GM19467 (cell line): ENCODE measurements at regions not wholly inside any gene's neighbourhood (a gene's known extent, or its start where the extent isn't known, plus 50 kb on each side); places are given as distances from the start of the nearest gene placed in this dataset.

Experiments used
- ATAC-seq: cut with Tn5 transposase; IDR thresholded peaks from one replicate; pipeline ENCODE4 v1.9.1; 2021; ENCODE audit warnings: mild to moderate bottlenecking, moderate library complexity; ENCODE audit not compliant: unreplicated experiment

GRCh38 chr7:114755856-114756255 lies 166.0 kb upstream of the MDFIC start:
- ATAC-seq = no peak

DNA sequence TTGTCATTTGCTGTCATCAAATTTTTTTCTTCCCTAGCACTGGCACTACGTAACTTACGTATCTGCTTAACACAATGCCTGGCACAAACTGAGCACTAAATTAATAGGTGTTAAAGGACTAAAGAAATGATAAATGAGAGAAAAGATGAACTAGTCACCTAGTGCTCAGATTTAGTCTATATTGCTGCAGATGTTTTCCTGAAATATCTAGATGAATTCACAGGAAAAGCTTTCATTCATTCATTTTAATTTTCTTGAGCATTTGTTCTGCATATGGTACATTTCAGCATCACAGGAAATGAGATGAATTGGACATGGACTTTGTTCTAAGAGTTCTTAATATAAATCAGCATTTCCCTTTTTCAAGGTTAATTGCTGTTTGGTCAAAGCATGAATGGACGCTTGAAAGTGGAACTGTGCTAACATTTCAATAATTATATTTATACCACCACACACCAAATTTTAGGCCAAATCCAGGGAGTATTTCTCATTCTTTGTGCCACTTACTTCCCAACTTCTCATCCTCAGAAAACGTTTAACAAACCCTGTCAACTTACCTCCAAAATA lies 163.2 kb upstream of the MDFIC start:
- no peak for ATAC-seq

GRCh38 chr7:114759347-114760062 lies 162.4 kb upstream of the MDFIC start:
- no peak for ATAC-seq

- no peak for ATAC-seq
These were observed 161.4 kb upstream of the MDFIC start for GRCh38 chr7:114760477-114760876.

GRCh38 chr7:114761973-114762372 lies 159.9 kb upstream of the MDFIC start:
- no peak for ATAC-seq

- no peak for ATAC-seq
These were observed 156.4 kb upstream of the MDFIC start for GRCh38 chr7:114765331-114766040.

GRCh38 chr7:114766041-114766356 lies 155.9 kb upstream of the MDFIC start:
- ATAC-seq = no peak

- ATAC-seq = no peak
These were observed 144.6 kb upstream of the MDFIC start for GRCh38 chr7:114777288-114777687.

GRCh38 chr7:114783508-114783907 lies 138.4 kb upstream of the MDFIC start:
- no peak for ATAC-seq

DNA sequence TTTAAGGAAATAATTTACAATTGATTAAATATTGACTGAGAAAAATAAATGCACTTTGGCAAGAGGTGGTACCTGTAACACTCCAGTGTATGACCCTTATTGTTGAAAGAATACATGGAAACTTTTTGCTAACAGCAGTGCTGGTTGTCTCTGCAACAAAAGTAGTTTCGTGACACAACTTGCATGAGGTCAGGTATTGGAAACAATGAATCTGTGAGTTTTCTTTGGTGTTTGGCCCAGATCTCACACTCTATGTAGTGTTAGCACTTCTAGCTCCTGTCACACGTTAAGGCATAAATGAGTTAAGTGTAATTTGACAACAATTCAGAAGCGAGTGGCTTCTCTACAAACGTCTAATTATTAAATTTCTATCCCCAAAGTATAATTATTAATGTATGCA lies 137.7 kb upstream of the MDFIC start:
- ATAC-seq = no peak

DNA sequence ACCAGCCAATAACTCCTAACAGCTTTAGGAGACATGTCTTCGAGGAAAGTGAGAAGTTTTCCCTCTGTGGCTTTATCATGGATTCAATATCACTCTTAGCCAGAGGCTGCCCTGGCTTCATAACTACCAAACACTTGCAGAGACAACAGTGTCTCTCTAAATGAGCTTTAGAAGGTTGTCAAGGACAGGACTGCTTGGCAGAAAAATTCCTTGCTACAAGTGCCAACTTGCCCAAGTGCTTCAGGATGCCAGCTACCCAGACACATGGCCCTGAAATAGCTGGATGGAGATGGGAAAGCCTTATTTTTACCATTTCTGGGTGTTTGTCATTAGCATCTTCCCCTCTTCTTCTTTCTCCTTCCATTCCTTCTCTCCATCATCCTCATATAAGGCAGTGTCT lies 137.1 kb upstream of the MDFIC start:
- no peak for ATAC-seq

DNA sequence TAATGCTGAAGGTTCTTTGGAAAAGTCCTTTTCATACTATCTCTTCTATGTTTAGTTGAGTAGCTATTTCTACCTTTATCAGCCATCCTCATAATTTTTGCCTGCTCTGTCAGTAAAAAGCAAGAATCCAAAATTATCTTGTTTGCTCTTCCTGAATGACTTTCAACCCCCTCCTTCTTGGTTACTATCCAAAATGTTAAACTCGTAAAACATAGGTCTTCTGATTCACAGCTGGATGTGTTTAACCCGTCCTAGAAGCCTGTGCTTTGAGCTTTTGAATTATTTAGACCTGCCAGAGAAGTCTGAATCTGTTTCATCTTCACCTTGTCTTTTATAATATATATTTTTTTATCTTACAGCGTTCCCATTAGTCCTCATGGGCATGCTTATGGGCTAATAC lies 136.4 kb upstream of the MDFIC start:
- ATAC-seq = no peak

DNA sequence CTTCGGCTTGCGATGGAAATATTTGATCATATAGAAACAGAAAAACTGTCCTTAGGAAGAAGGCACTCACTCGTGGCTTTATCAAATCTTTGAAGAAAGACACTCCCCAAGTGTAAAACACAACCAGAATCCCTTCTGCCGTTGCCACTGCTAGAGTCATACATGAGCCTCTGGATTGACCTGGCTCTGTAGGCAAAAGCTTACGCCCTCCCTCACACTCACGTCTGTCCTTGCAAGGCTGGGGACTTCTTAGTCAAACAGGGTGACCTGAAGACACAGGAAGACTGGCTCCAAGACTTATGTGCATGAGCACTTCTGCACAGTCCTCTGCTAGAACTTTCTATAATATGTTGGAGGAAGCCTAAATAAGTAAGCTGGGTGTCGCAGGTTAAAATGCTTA lies 135.4 kb upstream of the MDFIC start:
- ATAC-seq = no peak

GRCh38 chr7:114787556-114787955 lies 134.3 kb upstream of the MDFIC start:
- no peak for ATAC-seq

GRCh38 chr7:114788706-114789105 lies 133.2 kb upstream of the MDFIC start:
- ATAC-seq = no peak

DNA sequence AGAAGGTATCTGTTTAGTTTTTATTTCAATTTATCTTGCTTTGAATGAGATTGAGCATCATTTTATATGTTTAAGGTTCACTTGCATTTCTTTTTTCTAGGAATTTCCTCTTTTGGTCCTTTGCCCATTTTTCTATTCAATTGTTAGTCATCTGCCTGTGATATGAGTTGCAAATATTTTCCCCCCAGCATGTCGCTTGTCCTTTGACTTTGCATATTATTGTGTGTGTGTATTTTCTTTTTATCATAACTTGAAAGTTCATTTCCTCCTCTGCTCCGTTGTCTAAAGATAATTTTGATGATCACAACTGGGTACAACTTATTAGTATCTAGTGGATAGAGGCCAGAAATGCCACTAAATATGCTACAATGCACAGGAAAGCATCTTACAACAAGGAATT lies 132.7 kb upstream of the MDFIC start:
- ATAC-seq = no peak

GRCh38 chr7:114789871-114790311 lies 132.0 kb upstream of the MDFIC start:
- no peak for ATAC-seq

GRCh38 chr7:114790521-114790920 lies 131.4 kb upstream of the MDFIC start:
- ATAC-seq = no peak

GRCh38 chr7:114791771-114792170 lies 130.1 kb upstream of the MDFIC start:
- no peak for ATAC-seq

DNA sequence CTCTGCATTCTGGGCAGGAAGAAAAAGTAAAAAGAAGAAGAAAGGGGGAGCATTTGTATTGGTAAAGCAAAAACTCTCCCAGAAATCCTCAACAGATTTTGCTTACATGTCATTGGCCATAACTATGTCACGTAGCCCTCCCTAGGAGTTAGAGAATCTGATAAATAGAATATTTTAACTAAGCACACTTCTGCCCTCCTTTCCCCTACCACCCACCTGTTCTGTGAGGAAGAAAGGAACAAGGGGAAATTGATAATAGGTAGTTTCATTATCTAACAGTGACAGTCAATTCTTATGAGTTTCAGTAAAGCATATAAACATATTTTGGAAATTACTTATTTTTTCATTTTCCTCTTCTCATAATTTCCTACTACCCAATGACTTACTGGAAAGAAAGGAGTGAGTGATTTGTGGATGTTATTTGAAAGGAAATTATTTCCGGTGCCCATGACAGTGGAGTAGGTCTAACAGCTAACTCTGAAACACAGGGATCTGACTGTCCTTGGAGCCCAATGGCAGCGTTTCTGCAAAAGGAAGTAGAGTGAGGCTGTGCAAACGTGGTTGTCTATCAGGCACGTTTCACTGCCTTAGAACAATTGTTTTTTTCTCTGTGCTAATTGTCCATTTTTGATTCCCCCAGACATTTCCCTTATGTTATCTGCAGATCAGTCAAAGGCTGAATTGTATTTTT lies 128.6 kb upstream of the MDFIC start:
- no peak for ATAC-seq

DNA sequence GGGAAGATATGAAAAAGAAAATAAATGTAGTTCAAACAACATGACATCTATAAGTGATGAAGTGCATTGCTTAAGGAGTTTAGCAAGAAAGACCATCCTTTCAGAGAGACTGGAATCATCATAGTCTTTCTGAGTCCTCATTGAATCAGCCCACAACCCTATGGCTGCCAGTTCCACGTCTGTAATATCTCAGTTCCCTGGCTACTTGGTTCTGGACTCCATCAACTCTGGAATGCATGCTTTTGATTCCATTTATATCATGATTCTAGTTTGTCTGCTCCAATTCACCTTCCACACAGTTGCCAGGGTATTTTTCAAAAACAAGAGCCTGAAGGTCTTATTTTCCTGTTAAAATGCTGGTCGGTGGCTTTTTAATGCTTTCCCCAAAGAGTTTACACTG lies 126.4 kb upstream of the MDFIC start:
- no peak for ATAC-seq

DNA sequence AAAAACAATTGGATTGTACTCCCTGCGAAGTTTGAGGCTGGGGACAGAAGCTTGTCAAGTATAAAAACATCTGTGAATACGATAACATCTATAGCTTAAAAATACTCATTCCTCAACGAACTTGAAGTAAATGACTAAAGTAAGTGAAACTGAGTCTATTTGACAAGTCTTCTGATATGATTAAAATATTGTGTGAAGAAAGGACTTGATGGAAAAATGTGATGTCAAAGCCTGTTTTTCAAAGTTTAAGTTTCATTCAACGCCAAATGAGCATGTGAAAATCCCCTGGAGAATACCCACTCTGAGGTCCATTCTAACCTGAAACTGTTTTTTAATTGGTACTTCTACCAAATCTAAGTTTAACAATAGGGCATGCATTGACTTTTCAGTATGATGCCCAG lies 122.3 kb upstream of the MDFIC start:
- no peak for ATAC-seq
